ENCODE measurements at regions not wholly inside any gene's neighbourhood (a gene's known extent, or its start where the extent isn't known, plus 50 kb on each side); places are given as distances from the start of the nearest gene placed in this dataset.

DNA sequence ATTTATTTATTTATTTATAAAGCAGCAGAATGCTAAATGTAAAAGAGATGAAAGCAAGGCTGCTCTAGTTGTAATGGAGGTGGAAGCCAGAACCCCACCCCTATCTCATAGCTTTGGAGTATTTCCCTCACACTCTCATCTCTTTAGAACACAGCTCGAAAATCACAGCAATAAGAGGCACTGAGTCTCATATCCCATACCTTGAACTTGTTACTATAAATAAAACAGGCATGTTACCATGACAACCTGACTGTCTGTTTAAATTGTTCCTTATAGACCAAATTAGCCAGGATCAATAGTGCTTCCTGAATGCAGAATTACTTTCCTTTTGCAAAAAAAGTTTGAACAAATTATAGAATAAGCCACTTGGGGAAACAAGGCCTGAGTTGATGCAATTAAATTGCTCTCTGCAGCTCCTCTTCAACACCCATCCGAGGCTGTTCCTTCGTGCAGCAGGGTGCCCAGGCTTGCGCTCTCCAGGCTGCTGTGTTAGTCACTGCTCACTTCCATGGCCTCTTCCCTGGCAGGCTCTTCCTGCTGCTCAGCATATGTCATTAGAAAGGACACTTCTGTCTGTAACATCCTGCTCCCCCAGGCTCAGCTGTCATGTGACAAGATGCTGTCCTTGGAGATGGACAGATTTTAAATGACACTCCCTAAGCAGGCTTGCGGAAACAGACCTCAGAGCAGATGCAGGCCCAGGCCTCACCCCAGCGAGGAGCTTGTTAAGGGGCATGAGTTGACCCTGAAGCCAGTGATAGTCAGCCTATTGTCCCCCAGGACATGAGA is 120.2 kb downstream of the CARTPT start:
- DNase-seq, result no peak
- H3K9me3 Mint-ChIP-seq (ENCODE audit: unreplicated experiment), result no peaks in the 10 kb centered on the region
- Histone ChIP-seq H3K27me3 (replicated peaks; ENCODE audit: control insufficient read depth, insufficient read depth, low read length) (no peaks in the 10 kb centered on the region), H3K4me3 (ENCODE audit: low read depth, low read length) (no peak overlapping the region), H3K36me3 (ENCODE audit: control insufficient read depth, insufficient read depth, low read length) (no peaks in the 10 kb centered on the region), H3K4me1 (no peaks in the 10 kb centered on the region), H3K9me3 (no peaks in the 10 kb centered on the region)
- ChIA-PET CTCF (no interaction called here), POLR2A (no interaction called here)
- H3K4me3 Mint-ChIP-seq (ENCODE audit: unreplicated experiment), result no peak overlapping the region
- no TSS peak for BruUV-seq (replicated peaks)
- intact Hi-C loops (cut with micrococcal nuclease; ENCODE audit: unreplicated experiment), result no loop called here
- H3K27me3 Mint-ChIP-seq (ENCODE audit: insufficient read depth, unreplicated experiment), result peaks cover 2% of the 10 kb centered on the region
- no peak overlapping the region for H3K27ac Mint-ChIP-seq (ENCODE audit: unreplicated experiment)
- H3K36me3 Mint-ChIP-seq (ENCODE audit: insufficient read depth, unreplicated experiment), result no peaks in the 10 kb centered on the region
- TF ChIP-seq, protein P1, sequence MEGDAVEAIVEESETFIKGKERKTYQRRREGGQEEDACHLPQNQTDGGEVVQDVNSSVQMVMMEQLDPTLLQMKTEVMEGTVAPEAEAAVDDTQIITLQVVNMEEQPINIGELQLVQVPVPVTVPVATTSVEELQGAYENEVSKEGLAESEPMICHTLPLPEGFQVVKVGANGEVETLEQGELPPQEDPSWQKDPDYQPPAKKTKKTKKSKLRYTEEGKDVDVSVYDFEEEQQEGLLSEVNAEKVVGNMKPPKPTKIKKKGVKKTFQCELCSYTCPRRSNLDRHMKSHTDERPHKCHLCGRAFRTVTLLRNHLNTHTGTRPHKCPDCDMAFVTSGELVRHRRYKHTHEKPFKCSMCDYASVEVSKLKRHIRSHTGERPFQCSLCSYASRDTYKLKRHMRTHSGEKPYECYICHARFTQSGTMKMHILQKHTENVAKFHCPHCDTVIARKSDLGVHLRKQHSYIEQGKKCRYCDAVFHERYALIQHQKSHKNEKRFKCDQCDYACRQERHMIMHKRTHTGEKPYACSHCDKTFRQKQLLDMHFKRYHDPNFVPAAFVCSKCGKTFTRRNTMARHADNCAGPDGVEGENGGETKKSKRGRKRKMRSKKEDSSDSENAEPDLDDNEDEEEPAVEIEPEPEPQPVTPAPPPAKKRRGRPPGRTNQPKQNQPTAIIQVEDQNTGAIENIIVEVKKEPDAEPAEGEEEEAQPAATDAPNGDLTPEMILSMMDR (IDR thresholded peaks at IDR 0.05; ENCODE audit: insufficient read depth in 1 of 2, low read depth in 1 of 2, low read length in 1 of 2, severe bottlenecking in 1 of 2, unreplicated experiment in 1 of 2), result no peak
- no peaks in the 10 kb centered on the region for H3K4me1 Mint-ChIP-seq (ENCODE audit: low read depth, unreplicated experiment)

DNA sequence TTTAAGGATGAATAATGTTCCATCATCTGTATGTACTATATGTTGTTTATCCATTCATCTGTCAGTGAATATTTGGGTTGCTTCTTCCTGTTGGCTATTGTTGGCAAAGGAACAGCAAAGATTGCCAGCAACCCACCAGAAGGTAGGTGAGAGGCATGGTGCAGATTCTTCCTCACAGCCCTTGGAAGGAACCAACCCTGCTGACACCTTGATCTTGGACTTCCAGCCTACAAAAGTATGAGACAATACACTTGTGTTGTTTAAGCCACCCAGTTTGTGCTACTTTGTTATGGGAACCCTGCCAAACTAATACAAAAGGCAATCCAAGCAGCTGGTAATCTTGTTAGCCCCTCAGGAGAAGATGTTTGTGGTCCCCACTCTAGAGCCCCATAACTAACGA is 122.0 kb downstream of the CARTPT start:
- no peaks in the 10 kb centered on the region for H3K9me3 ChIP-seq
- no peaks in the 10 kb centered on the region for H3K4me1 ChIP-seq
- no peak overlapping the region for H3K4me3 ChIP-seq (ENCODE audit: low read depth, low read length)
- Mint-ChIP-seq H3K27me3 (ENCODE audit: insufficient read depth, unreplicated experiment) (peaks cover 2% of the 10 kb centered on the region), H3K4me1 (ENCODE audit: low read depth, unreplicated experiment) (no peaks in the 10 kb centered on the region), H3K9me3 (ENCODE audit: unreplicated experiment) (no peaks in the 10 kb centered on the region), H3K4me3 (ENCODE audit: unreplicated experiment) (no peak overlapping the region), H3K27ac (ENCODE audit: unreplicated experiment) (no peak overlapping the region), H3K36me3 (ENCODE audit: insufficient read depth, unreplicated experiment) (no peaks in the 10 kb centered on the region)
- ChIA-PET CTCF (no interaction called here), POLR2A (no interaction called here)
- H3K27me3 ChIP-seq (replicated peaks; ENCODE audit: control insufficient read depth, insufficient read depth, low read length), result no peaks in the 10 kb centered on the region
- no TSS peak for BruUV-seq (replicated peaks)
- TF ChIP-seq, protein P1 (IDR thresholded peaks at IDR 0.05; ENCODE audit: insufficient read depth in 1 of 2, low read depth in 1 of 2, low read length in 1 of 2, severe bottlenecking in 1 of 2, unreplicated experiment in 1 of 2), result no peak
- intact Hi-C loops (cut with micrococcal nuclease; ENCODE audit: unreplicated experiment), result no loop called here
- no peak for DNase-seq
- H3K36me3 ChIP-seq (ENCODE audit: control insufficient read depth, insufficient read depth, low read length), result no peaks in the 10 kb centered on the region

GRCh38 chr5:71843111-71843510 is 124.0 kb downstream of the CARTPT start:
- no peak overlapping the region for H3K4me3 ChIP-seq (ENCODE audit: low read depth, low read length)
- H3K36me3 ChIP-seq (ENCODE audit: control insufficient read depth, insufficient read depth, low read length), result no peaks in the 10 kb centered on the region
- no peaks in the 10 kb centered on the region; the same call in 1 of the 2 replicates for H3K9me3 ChIP-seq
- Mint-ChIP-seq H3K27ac (ENCODE audit: unreplicated experiment) (no peak overlapping the region), H3K36me3 (ENCODE audit: insufficient read depth, unreplicated experiment) (no peaks in the 10 kb centered on the region), H3K27me3 (ENCODE audit: insufficient read depth, unreplicated experiment) (peaks cover 2% of the 10 kb centered on the region), H3K4me3 (ENCODE audit: unreplicated experiment) (no peak overlapping the region), H3K4me1 (ENCODE audit: low read depth, unreplicated experiment) (no peaks in the 10 kb centered on the region), H3K9me3 (ENCODE audit: unreplicated experiment) (no peaks in the 10 kb centered on the region)
- H3K4me1 ChIP-seq, result no peaks in the 10 kb centered on the region
- H3K27me3 ChIP-seq (replicated peaks; ENCODE audit: control insufficient read depth, insufficient read depth, low read length), result no peaks in the 10 kb centered on the region
- DNase-seq, result no peak
- BruUV-seq (replicated peaks), result no TSS peak
- TF ChIP-seq, protein P1 (IDR thresholded peaks at IDR 0.05; ENCODE audit: insufficient read depth in 1 of 2, low read depth in 1 of 2, low read length in 1 of 2, severe bottlenecking in 1 of 2, unreplicated experiment in 1 of 2), result no peak
- ChIA-PET CTCF (no interaction called here), POLR2A (no interaction called here)
- intact Hi-C loops (cut with micrococcal nuclease; ENCODE audit: unreplicated experiment), result no loop called here
